ENCODE measurements at regions not wholly inside any gene's neighbourhood (a gene's known extent, or its start where the extent isn't known, plus 50 kb on each side); places are given as distances from the start of the nearest gene placed in this dataset.

GRCh38 chr16:72373201-72373600, 201.2 kb upstream of the PMFBP1 start:
- TF ChIP-seq, protein P1, sequence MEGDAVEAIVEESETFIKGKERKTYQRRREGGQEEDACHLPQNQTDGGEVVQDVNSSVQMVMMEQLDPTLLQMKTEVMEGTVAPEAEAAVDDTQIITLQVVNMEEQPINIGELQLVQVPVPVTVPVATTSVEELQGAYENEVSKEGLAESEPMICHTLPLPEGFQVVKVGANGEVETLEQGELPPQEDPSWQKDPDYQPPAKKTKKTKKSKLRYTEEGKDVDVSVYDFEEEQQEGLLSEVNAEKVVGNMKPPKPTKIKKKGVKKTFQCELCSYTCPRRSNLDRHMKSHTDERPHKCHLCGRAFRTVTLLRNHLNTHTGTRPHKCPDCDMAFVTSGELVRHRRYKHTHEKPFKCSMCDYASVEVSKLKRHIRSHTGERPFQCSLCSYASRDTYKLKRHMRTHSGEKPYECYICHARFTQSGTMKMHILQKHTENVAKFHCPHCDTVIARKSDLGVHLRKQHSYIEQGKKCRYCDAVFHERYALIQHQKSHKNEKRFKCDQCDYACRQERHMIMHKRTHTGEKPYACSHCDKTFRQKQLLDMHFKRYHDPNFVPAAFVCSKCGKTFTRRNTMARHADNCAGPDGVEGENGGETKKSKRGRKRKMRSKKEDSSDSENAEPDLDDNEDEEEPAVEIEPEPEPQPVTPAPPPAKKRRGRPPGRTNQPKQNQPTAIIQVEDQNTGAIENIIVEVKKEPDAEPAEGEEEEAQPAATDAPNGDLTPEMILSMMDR (conservative IDR thresholded peaks at IDR 0.05) = no peak
- no peak for TF ChIP-seq ZFX (IDR thresholded peaks at IDR 0.05)

All from C4-2B (cell line).